WERI-Rb-1 (cell line): ENCODE measurements at regions not wholly inside any gene's neighbourhood (a gene's known extent, or its start where the extent isn't known, plus 50 kb on each side); places are given as distances from the start of the nearest gene placed in this dataset.

Source experiments
- DNase-seq: peaks from one replicate; pipeline ENCODE4 v3.0.0-alpha.2; 2020
- H3K27ac ChIP-seq: fragments of 250-450 bp; sonication (Bioruptor Pico); 2 replicates; pipeline ENCODE4 v1.5.1; 2020; ENCODE audit warnings: mild to moderate bottlenecking, moderate library complexity
- H3K27me3 ChIP-seq: fragments of 250-450 bp; sonication (Bioruptor Pico); 2 replicates; pipeline ENCODE4 v1.5.1; 2021; ENCODE audit warnings: mild to moderate bottlenecking, low read depth, moderate library complexity; ENCODE audit not compliant: insufficient read depth, severe bottlenecking
- H3K36me3 ChIP-seq: fragments of 250-450 bp; sonication (Bioruptor Pico); 2 replicates; pipeline ENCODE4 v1.5.1; 2020; ENCODE audit warnings: mild to moderate bottlenecking, moderate library complexity
- H3K4me3 ChIP-seq: 2 replicates; pipeline ENCODE4 v1.5.1; 2011; ENCODE audit warnings: low read depth, mild to moderate bottlenecking, control low read depth, low read length
- H3K9me3 ChIP-seq: fragments of 250-450 bp; sonication (Bioruptor Pico); 2 replicates; pipeline ENCODE4 v1.5.1; 2021; ENCODE audit warnings: mild to moderate bottlenecking, moderate library complexity; ENCODE audit not compliant: severe bottlenecking
- CTCF ChIP-seq: IDR thresholded peaks from 2 replicates; pipeline ENCODE4 v1.5.1; 2011; ENCODE audit warnings: low read depth, mild to moderate bottlenecking, control low read depth, inconsistent platforms, low read length

GRCh38 chr2:107364361-107364950 is 462.2 kb upstream of the RGPD4 start:
- no peak for TF ChIP-seq CTCF
- Histone ChIP-seq H3K9me3 (no peaks in the 10 kb centered on the region), H3K27me3 (peaks cover 61% of the 10 kb centered on the region), H3K4me3 (no peak overlapping the region), H3K36me3 (no peaks in the 10 kb centered on the region), H3K27ac (no peak overlapping the region)
- no peak for DNase-seq

- H3K36me3 ChIP-seq = no peaks in the 10 kb centered on the region
- peaks cover 33% of the 10 kb centered on the region for H3K27me3 ChIP-seq
- TF ChIP-seq CTCF = no peak
- no peak overlapping the region for H3K4me3 ChIP-seq
- no peak overlapping the region for H3K27ac ChIP-seq
- no peaks in the 10 kb centered on the region for H3K9me3 ChIP-seq
- DNase-seq = no peak
Observed at GRCh38 chr2:107374249-107374648, 452.4 kb upstream of the RGPD4 start.

GRCh38 chr2:107376909-107377308 is 449.8 kb upstream of the RGPD4 start:
- no peak overlapping the region for H3K4me3 ChIP-seq
- no peaks in the 10 kb centered on the region for H3K9me3 ChIP-seq
- no peak overlapping the region for H3K27ac ChIP-seq
- TF ChIP-seq CTCF = no peak
- no peak for DNase-seq
- H3K36me3 ChIP-seq = no peaks in the 10 kb centered on the region
- peaks cover 23% of the 10 kb centered on the region for H3K27me3 ChIP-seq

GRCh38 chr2:107380912-107381311 is 445.8 kb upstream of the RGPD4 start:
- no peak overlapping the region for H3K27ac ChIP-seq
- TF ChIP-seq CTCF = no peak
- H3K27me3 ChIP-seq = peaks cover 18% of the 10 kb centered on the region
- no peak for DNase-seq
- no peaks in the 10 kb centered on the region for H3K9me3 ChIP-seq
- no peaks in the 10 kb centered on the region for H3K36me3 ChIP-seq
- H3K4me3 ChIP-seq = no peak overlapping the region

- H3K27ac ChIP-seq = no peak overlapping the region
- no peak overlapping the region for H3K4me3 ChIP-seq
- no peak for TF ChIP-seq CTCF
- no peaks in the 10 kb centered on the region for H3K9me3 ChIP-seq
- no peaks in the 10 kb centered on the region for H3K36me3 ChIP-seq
- DNase-seq = no peak
- H3K27me3 ChIP-seq = peaks cover 9% of the 10 kb centered on the region
Observed at GRCh38 chr2:107383691-107384090, 443.0 kb upstream of the RGPD4 start.

GRCh38 chr2:107384422-107384821 is 442.3 kb upstream of the RGPD4 start:
- H3K9me3 ChIP-seq = no peaks in the 10 kb centered on the region
- H3K36me3 ChIP-seq = no peaks in the 10 kb centered on the region
- no peak for DNase-seq
- no peak overlapping the region for H3K27ac ChIP-seq
- no peak overlapping the region for H3K4me3 ChIP-seq
- no peak for TF ChIP-seq CTCF
- peaks cover 4% of the 10 kb centered on the region for H3K27me3 ChIP-seq
